ENCODE measurements at regions not wholly inside any gene's neighbourhood (a gene's known extent, or its start where the extent isn't known, plus 50 kb on each side); places are given as distances from the start of the nearest gene placed in this dataset.
"Not testable (repeated sequence)": the region's sequence is repeated elsewhere in the genome, so short reads cannot be mapped to it uniquely, and the experiment has no call there.

- intact Hi-C loops (cut with micrococcal nuclease) = loop anchor here (1.0 to 5.0 kb wide), 3 partner anchors 48 to 263 kb away; partner anchors contain the start of gene TRIB2
These were observed 161.6 kb upstream of the TRIB2 start for GRCh38 chr2:12555012-12555645.

GRCh38 chr2:12556762-12557161, 160.0 kb upstream of the TRIB2 start:
- intact Hi-C loops (cut with micrococcal nuclease) = loop anchor here (2.0 to 5.0 kb wide), 3 partner anchors 30 to 264 kb away; no protein-coding TSS in a partner anchor

DNA sequence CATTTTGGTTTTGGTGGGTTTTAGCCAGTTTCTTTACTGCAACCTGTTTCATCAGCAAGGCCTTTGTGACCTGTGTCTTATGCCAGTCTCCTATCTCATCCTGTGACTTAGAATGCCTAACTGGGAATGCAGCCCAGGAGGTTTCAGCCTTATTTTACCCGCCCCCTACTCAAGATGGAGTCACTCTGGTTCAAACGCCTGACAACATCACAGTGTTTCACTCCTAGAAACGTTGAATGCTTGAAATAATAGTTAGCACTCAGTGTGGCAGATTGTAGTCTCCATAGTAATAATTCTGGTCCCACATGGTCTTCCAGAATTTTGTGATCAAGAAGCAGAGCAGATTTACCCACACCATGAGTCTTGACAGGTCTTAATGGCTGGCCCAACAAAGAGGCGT, 159.0 kb upstream of the TRIB2 start:
- intact Hi-C loops (cut with micrococcal nuclease) = loop anchor here (2.0 to 5.0 kb wide), 3 partner anchors 29 to 265 kb away; no protein-coding TSS in a partner anchor

DNA sequence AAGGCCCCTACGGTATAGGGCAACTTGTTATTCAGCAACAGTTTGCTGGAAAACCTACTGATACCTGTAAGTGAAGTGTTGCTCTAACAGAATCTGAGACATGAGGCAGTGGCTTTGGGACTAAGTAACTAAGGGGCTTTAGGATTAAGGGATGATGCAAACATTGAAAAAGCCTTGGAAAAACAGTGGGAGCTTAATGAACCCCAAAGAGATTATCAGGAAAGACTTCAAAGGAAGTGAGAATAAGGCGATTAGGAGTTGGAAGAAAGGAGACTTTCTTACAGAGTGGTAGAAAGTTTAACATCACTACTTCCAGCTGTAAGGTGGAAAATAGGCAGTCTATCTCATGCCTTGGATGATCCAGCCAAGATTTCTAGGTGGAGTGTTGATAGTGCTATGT, 158.2 kb upstream of the TRIB2 start:
- intact Hi-C loops (cut with micrococcal nuclease) = loop anchor here (5.0 kb wide), 1 partner anchor 266 kb away; no protein-coding TSS in a partner anchor

DNA sequence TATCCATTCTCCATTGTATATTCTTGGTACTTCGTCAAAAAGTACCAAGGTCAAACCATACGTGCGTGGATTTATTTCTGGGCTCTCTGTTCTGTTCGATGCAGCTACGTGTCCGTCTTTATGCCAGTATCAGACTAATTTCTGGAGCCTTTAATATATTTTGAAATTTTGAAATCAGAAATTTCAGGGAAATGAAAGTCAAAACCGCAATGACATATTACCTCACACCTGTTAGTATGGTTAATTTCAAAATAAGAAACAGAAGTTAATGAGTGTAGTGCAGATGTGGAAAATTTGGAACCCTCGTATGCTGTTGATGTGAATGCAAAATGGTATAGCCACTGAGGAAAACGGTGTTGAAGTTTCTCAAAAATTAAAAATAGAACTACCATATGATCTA, 156.1 kb upstream of the TRIB2 start:
- intact Hi-C loops (cut with micrococcal nuclease) = no loop called here

GRCh38 chr2:12567411-12567810, 149.3 kb upstream of the TRIB2 start:
- intact Hi-C loops (cut with micrococcal nuclease) = no loop called here

GRCh38 chr2:12569510-12569909, 147.2 kb upstream of the TRIB2 start:
- intact Hi-C loops (cut with micrococcal nuclease) = not testable (repeated sequence)

DNA sequence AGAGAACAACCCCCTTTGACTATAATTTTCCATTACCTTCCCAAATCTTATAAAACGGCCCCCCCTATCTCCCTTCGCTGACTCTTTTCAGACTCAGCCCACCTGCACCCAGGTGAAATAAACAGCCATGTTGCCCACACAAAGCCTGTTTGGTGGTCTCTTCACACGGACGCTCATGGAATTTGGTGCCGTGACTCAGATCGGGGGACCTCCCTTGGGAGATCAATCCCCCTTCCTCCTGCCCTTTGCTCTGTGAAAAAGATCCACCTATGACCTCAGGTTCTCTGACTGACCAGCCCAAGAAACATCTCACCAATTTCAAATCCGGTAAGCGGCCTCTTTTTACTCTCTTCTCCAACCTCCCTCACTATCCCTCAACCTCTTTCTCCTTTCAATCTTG, 146.8 kb upstream of the TRIB2 start:
- intact Hi-C loops (cut with micrococcal nuclease) = not testable (repeated sequence)

DNA sequence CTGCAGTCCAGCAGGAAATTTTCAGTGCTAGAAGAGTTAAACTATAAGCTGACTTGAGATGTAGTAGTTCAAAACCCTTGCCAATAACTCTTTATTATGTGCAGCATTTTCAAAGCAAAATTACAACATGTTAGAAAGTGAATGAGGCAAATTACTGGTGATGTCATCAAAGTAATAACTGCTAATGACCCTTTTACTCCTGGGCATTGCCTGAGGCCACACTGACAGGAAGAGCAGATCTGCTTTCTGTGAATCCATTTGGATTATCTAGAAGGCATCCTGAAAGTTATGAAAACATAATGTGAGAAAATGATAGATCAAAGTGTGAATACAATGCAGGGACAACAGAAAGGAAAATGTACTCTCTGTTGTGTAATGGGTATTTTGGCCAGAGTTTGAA, 139.6 kb upstream of the TRIB2 start:
- intact Hi-C loops (cut with micrococcal nuclease) = no loop called here

- intact Hi-C loops (cut with micrococcal nuclease) = no loop called here
These were observed 139.0 kb upstream of the TRIB2 start for GRCh38 chr2:12577567-12578253.

DNA sequence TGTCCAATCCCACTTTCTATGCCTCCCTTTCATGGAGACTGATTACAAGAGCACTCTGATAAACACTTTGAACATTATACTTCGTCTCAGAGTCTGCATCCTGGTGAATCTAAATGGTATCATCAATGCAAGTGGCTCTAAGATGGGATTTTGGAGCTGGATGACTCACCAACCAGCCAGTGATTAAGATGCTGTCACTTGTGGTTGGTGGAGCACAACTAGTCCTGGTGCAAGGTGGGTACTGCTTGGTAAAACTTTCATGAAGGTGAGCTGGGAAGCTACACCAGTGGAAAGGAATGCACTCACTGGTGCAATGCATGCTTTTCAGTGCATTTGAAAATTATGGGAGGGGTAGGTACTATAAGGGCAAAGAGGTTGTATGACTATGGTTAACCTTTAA, 137.7 kb upstream of the TRIB2 start:
- intact Hi-C loops (cut with micrococcal nuclease) = no loop called here

DNA sequence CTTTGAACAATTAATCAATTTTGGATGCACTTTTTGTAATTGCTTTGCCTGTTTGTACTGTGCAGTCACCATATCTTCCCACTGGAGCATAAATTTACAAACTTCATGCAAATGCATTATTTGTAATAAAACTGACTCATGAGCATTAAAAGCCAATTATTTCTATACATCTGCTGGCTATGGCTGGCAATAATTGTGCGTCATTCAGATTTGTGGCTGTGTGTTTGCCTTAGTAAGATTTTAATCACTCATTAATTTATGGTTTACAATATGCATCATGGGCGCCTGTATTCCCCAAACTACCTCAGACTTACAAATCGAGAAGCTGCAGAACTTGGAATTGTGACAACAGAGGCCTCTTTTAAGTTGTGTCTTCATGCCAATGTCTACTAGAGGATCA, 132.4 kb upstream of the TRIB2 start:
- intact Hi-C loops (cut with micrococcal nuclease) = no loop called here

DNA sequence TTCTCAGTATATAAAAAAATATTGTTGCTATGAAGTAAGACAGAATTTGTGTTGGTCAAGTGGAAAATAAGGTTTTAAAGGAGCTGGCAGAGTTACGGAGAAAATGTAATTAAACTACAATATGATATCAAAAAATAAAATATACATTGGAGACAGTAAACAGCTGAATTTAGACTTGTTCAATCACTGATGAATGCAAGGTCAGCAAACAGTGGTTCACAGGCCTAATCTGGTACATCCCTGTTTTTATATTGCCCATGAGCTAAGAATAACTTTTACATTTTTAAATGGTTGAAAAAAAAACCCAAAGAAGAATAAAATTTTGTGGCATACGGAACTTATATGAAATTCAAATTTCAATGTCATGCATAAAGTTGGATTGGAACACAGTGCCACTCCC, 131.0 kb upstream of the TRIB2 start:
- intact Hi-C loops (cut with micrococcal nuclease) = loop anchor here (2.0 kb wide), 1 partner anchor 29 kb away; no protein-coding TSS in a partner anchor

DNA sequence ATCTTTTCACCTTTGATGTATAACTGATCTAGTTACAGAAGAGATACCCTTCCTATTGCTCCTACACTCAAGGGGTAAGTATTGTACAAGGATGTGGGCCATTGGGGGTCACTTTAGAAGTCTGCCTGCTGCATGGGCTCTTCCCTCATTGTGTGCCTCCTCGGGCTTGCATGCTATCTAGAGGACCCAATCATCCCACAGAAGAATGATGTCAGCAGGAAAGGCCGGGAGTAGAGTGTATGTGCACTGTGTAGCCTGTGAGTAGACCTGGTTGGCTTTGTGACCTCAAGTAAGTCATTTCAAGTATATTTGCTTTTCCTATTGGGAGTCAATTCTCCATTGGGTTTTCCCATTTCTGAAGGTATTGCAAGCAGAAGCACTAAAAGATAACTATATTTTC, 129.5 kb upstream of the TRIB2 start:
- intact Hi-C loops (cut with micrococcal nuclease) = loop anchor here (2.0 kb wide), 1 partner anchor 30 kb away; no protein-coding TSS in a partner anchor

GRCh38 chr2:12587729-12588522, 128.8 kb upstream of the TRIB2 start:
- intact Hi-C loops (cut with micrococcal nuclease) = loop anchor here (1.0 to 2.0 kb wide), 2 partner anchors 31 to 87 kb away; no protein-coding TSS in a partner anchor

GRCh38 chr2:12588986-12589385, 127.8 kb upstream of the TRIB2 start:
- intact Hi-C loops (cut with micrococcal nuclease) = loop anchor here (1.0 kb wide), 1 partner anchor 88 kb away; no protein-coding TSS in a partner anchor

DNA sequence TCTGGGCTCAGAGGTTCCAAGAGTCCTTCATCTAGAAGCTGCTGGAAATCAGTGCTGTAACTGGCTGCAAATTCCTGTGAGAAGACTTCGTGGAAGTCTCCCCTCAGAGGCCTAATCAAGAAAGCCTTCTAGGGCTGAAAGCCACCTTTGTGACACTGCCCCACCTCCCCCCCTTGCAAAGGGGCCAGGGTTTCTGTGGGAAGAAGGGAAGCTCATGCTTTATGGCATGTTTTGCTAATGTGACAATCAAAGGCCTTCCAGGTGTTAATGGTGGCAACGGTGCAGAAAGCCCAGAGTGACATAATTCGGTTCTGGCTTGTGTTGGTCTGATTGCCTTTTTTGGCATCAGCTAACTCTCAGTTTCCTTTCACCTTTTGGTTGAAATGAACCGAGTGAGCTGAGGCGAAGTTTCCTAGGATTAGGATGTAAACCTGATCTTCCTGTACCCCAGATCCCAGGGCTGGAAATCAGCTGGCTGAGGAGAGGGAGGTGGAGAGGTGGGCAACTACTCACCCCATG, 126.9 kb upstream of the TRIB2 start:
- intact Hi-C loops (cut with micrococcal nuclease) = no loop called here

DNA sequence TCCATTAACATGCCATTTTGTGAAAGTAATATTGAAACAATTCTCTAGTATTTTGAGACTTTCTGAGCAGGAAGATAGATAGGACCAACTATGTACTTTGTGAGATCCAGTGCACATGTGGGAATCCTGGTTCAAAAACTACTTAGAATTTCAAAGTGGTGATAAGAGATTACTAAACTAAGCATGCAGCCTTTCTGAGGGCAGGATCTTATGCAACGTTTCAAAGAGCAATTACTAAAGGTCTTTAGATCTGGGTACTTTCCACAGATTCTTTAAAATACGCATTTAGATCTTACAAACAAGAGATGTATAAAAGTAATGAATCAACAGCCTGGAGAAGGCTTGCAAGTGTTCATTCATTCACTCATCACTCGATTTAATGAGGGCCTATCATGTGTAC, 124.4 kb upstream of the TRIB2 start:
- intact Hi-C loops (cut with micrococcal nuclease) = no loop called here

GRCh38 chr2:12594590-12594989, 122.1 kb upstream of the TRIB2 start:
- intact Hi-C loops (cut with micrococcal nuclease) = no loop called here

- intact Hi-C loops (cut with micrococcal nuclease) = no loop called here
These were observed 120.0 kb upstream of the TRIB2 start for GRCh38 chr2:12596771-12597170.

DNA sequence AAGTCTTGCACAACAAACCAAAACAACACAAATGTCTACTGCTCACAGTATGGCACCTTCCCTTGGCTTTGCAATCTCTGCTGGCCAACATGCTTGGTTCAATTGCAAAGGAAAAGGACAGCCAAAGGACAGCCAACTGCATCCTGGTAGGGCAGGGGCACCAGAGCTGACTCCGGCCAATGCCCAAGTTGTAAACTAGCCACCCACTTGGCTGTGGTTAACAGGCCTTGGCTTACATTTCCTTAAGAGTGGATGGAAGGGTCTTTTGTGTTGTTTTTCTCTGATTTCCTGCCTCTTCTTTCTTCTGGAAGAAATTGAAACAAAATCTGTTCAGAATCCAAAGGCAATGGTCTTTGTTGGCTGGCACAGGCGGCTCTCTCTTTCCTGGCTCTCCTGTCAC, 119.1 kb upstream of the TRIB2 start:
- intact Hi-C loops (cut with micrococcal nuclease) = no loop called here

DNA sequence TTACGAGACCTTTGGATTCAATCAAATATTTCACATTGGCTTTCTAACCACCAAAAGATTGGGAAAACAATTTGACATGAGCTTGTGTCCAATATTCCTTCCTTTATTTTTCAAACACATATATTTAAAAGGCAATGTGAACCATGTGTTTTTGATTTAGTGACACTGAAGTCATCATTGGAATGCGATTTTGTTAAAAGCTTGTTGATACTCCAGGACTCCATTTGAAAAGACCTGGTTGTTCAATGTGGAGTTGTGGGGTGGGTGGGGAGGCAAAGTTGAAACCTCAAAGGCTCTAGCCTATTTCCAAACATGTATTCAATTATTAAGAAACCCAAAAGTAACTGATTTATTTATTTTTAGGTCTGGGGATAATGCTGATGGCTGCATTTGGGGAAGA, 114.1 kb upstream of the TRIB2 start:
- intact Hi-C loops (cut with micrococcal nuclease) = no loop called here

All from T-helper 2 cell treated with Interferon-gamma antibody and Interleukin-4, amounts not matched to agents 100 ng/mL and 5 ng/mL, for 36 hours (primary cell).